NCI-H2227 (cell line): ENCODE measurements at regions not wholly inside any gene's neighbourhood (a gene's known extent, or its start where the extent isn't known, plus 50 kb on each side); places are given as distances from the start of the nearest gene placed in this dataset.
"Not testable (repeated sequence)": the region's sequence is repeated elsewhere in the genome, so short reads cannot be mapped to it uniquely, and the experiment has no call there.

Experiments
- DNase-seq: peaks from one replicate; lab custom pipeline; 2025; ENCODE audit not compliant: unreplicated experiment; lab: John Stamatoyannopoulos, UW

GRCh38 chr1:217138799-217139466 lies 415.7 kb upstream of the ESRRG start:
- no peak for DNase-seq

- no peak for DNase-seq
Measured at GRCh38 chr1:217138173-217138765, 415.0 kb upstream of the ESRRG start.

GRCh38 chr1:217137210-217137881 lies 414.1 kb upstream of the ESRRG start:
- DNase-seq, result no peak

GRCh38 chr1:217136895-217137205 lies 413.6 kb upstream of the ESRRG start:
- DNase-seq, result no peak

GRCh38 chr1:217135987-217136894 lies 413.0 kb upstream of the ESRRG start:
- DNase-seq, result peak; percentile 6

GRCh38 chr1:217135569-217135915 lies 412.3 kb upstream of the ESRRG start:
- peak; percentile 57 for DNase-seq

GRCh38 chr1:217134857-217135568 lies 411.8 kb upstream of the ESRRG start:
- DNase-seq, result peak; percentile 53

GRCh38 chr1:217133958-217134856 lies 411.0 kb upstream of the ESRRG start:
- peak; percentile 54 for DNase-seq

GRCh38 chr1:217133092-217133491 lies 409.9 kb upstream of the ESRRG start:
- DNase-seq, result no peak

GRCh38 chr1:217123340-217123739 lies 400.1 kb upstream of the ESRRG start:
- DNase-seq, result not testable (repeated sequence)

- DNase-seq, result no peak
Measured at GRCh38 chr1:217117973-217118465, 394.8 kb upstream of the ESRRG start.

GRCh38 chr1:217115404-217116380 lies 392.5 kb upstream of the ESRRG start:
- DNase-seq, result no peak

GRCh38 chr1:217109928-217110327 lies 386.7 kb upstream of the ESRRG start:
- DNase-seq, result no peak

- DNase-seq, result no peak
Measured at GRCh38 chr1:217106231-217106901, 383.1 kb upstream of the ESRRG start.

GRCh38 chr1:217105437-217105836 lies 382.2 kb upstream of the ESRRG start:
- DNase-seq, result peak; percentile 8

- no peak for DNase-seq
Measured at GRCh38 chr1:217097819-217098218, 374.6 kb upstream of the ESRRG start.

GRCh38 chr1:217096200-217096599 lies 373.0 kb upstream of the ESRRG start:
- DNase-seq, result no peak

GRCh38 chr1:217095050-217095622 lies 371.9 kb upstream of the ESRRG start:
- DNase-seq, result no peak
